ENCODE measurements at regions not wholly inside any gene's neighbourhood (a gene's known extent, or its start where the extent isn't known, plus 50 kb on each side); places are given as distances from the start of the nearest gene placed in this dataset.

DNA sequence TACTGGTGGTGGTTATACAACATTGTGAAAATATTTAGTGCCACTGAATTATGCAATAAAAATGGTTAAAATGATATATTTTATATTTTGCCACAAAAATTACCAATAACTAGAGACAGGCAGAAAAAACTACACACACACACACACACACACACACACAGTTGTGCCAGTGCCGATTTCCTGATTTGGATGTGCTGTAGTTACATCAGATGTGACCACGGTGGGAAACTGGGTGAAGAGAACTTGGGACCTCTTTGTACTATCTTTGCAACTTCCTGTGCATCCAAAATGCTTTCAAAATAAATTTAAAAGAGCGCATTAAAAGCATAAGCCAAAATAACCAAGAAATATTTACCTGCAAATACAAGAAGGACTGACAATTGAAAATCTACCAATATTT lies 61.6 kb upstream of the CCBE1 start:
- DNase-seq (ENCODE audit: low read depth), result no peak

DNA sequence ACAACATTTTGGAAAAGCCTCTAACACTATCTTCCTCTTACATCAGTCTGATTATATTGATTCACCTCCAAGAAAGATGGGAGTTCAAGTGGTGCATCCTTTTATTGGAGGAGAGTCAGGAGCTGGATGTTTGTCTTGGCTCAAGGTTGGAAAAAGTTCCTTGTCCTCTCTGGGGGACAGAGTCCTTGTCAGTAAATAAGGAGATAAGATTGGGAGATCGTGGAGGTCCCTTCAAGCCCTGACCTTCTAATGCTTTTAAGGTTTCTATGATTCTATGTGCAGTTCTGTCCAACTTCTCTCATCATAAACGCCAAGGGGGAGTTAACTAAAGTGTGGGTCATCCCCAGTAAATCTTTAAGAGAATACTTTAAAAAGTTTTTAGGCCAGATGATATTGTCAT lies 60.9 kb upstream of the CCBE1 start:
- no peak for DNase-seq (ENCODE audit: low read depth)

DNA sequence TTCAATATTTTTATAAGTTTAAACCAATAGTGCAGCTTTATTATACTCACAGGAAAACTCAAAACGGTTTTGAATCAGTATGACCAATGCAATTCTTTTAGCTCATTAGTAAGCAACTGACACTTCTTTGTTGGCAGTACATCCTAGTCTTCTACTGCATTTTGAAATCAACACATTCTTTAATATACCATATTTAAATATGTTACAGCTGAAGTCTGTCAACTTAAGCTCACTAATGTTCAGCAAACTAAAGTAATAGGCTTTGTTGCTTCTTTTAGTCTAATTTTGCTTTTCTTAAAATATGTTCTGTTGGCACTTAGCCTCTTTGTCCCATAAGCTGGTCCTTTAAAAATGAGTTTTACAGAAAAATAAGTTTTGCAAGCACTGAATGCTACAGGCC lies 55.4 kb upstream of the CCBE1 start:
- DNase-seq (ENCODE audit: low read depth), result no peak

DNA sequence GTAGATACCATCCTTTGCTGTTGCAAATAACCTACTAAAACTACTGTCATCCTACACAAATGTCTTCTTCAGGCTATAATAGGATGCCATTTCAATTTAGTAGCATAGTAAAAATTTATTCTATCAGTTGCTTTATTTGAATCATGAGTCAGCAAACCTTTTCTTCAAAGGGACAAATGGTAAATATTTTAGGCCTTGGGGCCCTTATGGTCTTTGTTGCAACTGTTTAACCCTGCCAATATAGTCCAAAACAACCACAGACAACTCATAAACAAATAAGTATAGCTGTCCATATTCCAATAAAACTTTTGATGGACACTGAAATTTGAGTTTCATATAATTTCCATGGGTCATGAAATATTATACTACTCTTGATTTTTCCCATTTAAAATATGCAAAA lies 54.0 kb upstream of the CCBE1 start:
- DNase-seq (ENCODE audit: low read depth), result no peak

DNA sequence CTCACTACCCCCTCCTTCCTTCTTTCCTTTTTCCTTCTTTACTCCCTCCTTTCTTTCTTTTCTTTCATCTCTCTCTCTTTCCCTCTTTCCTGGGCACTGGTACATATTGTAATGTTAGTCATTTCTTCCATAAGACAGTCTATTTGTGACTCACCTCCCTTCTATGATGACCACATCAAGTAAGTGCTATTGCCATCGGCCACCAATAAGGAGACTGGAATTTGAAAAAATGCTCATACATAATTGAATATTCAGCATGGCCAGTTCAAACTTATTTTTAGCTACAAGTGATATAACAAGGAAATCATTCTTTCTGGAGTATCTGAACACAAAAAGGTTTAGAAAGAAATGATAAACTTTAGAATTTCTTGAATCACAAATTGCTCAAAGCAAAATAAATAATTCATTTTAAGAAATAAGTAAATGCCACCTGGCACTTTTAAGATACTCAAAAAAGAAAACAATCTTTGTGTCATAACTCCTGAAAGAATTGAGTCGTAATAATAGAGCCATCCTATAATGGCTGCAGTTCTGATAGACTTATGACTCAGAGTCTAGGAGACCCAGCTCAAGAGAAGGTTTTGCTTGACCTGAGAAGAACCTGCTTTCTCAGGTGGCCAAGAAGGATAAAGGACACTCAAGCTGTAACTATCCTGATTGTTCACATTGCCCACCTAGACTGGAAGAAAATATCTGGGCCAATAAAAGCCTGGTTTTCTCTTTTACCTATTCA lies 51.6 kb upstream of the CCBE1 start:
- peak; percentile 95 for DNase-seq (ENCODE audit: low read depth)
